Epithelial cell of esophagus (primary cell): ENCODE measurements at regions not wholly inside any gene's neighbourhood (a gene's known extent, or its start where the extent isn't known, plus 50 kb on each side); places are given as distances from the start of the nearest gene placed in this dataset.

Experiments used
- DNase-seq: peaks from one replicate; pipeline ENCODE4 v3.0.0; 2010; ENCODE audit warnings: low read depth
- H3K4me3 ChIP-seq: 2 replicates; pipeline ENCODE4 v1.5.1; 2011; ENCODE audit warnings: mild to moderate bottlenecking, low read length, control low read depth
- CTCF ChIP-seq: IDR thresholded peaks from 2 replicates; pipeline ENCODE4 v1.5.1; 2011; ENCODE audit warnings: low read depth, mild to moderate bottlenecking, low read length, control low read depth, inconsistent platforms; ENCODE audit not compliant: insufficient read depth; ENCODE audit errors: missing control alignments

DNA sequence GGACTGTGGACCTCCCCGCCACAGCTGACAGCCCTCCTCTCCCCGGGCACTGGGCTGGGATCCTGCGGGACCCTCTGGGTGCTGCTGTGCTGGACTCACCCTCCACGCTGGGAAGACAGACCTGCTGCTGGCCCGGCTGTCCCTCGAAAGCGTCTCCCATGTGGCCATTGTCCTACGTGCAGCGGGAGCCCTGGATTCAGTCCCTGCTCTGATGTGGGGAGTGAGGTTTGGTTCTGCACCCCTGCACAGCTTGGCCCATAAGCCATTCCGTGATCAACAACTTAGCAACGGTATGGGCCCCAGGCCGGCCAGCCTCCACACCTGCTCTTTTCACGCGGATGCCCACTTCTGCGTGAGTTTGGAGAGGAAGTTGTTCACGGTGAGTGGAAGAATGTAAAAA, 195.2 kb downstream of the TEX29 start:
- no peak for DNase-seq
- H3K4me3 ChIP-seq, result no peak overlapping the region
- TF ChIP-seq CTCF, result no peak

- DNase-seq, result no peak
- no peak for TF ChIP-seq CTCF
- no peak overlapping the region for H3K4me3 ChIP-seq
These were observed 196.5 kb downstream of the TEX29 start for GRCh38 chr13:111516712-111517640.

DNA sequence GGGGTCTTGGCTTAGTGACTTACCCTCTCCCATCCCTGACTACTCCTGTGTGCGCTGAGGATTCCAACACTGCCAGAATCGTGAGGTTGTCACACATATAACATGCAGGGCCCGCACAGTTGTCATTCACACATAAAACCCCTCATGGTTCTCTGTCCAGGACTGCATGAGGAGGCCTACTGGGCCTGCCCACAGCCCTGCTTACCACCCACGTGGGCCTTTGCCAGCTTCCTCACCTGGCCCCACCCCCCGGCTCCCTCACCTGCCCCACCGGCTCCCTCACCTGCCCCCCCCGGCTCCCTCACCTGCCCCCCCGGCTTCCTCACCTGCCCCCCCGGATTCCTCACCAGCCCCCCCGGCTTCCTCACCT, 197.2 kb downstream of the TEX29 start:
- no peak for DNase-seq
- H3K4me3 ChIP-seq, result no peak overlapping the region
- no peak for TF ChIP-seq CTCF

DNA sequence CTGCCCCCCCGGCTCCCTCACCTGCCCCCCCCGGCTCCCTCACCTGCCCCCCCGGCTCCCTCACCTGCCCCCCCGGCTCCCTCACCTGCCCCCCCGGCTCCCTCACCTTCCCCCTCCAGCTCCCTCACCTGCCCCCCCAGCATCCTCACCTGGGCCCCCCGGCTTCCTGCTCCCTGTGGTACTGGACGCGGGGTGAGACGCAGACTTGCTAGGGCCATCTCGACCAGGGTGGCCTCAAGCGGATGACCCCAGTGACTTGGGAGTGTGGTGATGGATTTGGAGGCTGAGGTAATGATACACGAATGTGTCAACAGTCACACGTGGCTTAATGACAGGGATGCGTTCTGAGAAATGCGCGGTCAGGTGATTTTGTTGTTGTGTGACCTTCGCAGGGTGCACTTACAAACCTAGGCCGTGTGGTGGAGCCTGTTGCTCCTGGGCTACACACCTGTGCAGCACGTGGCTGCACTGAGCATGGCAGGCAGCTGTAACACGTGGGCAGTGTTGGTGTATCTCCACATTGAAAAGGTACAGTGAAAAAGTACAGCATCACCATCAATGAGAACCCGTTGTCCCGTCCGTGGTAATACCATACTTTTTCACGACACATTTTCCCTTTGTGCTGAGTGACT, 197.8 kb downstream of the TEX29 start:
- TF ChIP-seq CTCF, result no peak
- H3K4me3 ChIP-seq, result no peak overlapping the region
- no peak for DNase-seq

DNA sequence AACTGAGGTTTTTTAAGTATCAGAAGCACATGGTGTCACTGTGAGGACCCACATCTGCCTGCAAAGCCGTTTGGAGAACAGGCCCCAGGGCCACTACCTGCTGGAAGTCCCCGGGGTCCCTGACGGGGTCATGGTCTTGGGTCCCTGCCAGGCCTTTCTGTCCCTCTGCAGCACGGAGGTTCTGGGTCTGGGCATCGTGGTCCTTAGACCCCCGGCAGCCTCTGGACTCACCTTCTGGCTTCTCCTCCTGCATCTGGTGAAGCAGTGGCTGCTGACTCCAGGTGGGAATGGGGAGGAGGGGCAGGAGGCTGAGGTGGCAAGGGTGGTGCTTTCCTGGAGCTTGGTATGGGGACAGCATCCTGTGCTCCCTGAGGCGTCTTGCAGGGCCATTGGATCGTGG, 198.6 kb downstream of the TEX29 start:
- no peak overlapping the region for H3K4me3 ChIP-seq
- no peak for DNase-seq
- TF ChIP-seq CTCF, result no peak

DNA sequence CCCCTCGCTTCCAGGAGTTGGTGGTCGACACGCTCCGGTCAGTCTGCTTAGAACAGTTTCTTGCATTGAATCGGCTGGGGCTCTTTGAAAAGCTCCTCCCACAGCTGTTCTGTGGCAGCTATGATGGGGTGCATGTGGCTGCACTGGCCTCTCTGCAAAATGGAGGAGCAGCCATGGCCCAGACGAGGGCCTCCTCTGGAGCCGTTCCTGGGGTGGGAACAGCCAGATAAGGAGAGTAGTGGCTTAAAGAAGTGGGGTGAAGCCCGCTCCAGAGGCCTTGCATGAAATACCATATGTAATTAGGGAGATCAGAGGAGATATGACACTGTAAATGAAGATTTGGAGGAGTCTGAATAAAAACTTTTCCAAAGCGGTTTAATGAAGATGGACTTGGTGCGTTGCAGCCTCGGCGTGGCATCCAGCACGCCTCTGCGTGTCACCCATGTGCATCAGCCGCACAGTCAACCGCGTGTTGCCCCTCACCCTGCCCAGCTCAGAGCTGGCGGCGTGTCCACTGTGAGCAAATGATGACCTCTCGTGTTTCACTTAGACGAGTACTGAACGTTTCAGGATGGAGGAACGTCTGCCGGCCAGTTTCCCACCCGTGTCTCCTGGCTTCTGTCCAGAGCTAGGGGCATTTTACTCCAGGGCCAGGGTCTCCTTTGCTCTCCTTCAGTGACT, 199.2 kb downstream of the TEX29 start:
- DNase-seq, result no peak
- TF ChIP-seq CTCF, result no peak
- H3K4me3 ChIP-seq, result no peak overlapping the region
